DMS 273 (cell line): ENCODE measurements at regions not wholly inside any gene's neighbourhood (a gene's known extent, or its start where the extent isn't known, plus 50 kb on each side); places are given as distances from the start of the nearest gene placed in this dataset.

Source experiments
- DNase-seq: peaks from one replicate; lab custom pipeline; 2025; ENCODE audit not compliant: unreplicated experiment; lab: John Stamatoyannopoulos, UW

GRCh38 chr6:167573461-167574215, 248.8 kb downstream of the TTLL2 start:
- no peak for DNase-seq

DNA sequence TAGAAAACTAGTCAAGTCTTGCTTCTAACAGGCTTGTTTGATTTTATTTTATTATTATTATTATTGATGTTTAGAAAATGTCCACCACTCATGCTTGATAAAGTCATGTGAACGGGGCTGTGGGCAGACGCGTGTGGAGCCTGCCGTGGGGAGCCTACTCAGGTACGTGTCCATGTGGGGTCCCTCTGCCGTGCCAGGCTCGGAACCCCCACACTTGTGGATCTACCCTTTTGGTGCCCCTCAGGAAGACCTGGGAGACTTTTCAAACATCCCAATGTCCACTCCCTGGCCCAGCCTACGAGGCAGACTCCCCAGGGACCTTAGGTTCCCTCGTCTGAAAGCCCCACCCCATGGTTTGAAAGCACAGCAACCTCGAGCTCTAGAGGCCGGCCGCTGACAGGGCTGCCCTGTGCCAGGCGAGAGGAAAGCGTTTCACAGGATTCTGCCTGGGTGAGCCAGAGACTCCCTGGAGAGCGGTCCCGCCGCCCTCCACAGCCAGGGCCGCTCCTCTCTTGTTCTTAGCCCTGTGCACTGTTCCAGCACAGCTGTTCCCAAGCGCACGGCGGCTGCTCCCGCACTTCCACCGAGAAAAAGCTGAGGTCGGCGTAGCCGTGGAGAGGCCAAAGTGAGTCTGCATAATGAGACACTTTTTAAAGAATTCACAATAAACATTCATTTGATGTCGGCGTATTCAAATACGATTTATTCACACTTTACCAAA, 249.7 kb downstream of the TTLL2 start:
- DNase-seq, result peak; percentile 26

- no peak for DNase-seq
Observed at GRCh38 chr6:167575158-167575696, 250.3 kb downstream of the TTLL2 start.

DNA sequence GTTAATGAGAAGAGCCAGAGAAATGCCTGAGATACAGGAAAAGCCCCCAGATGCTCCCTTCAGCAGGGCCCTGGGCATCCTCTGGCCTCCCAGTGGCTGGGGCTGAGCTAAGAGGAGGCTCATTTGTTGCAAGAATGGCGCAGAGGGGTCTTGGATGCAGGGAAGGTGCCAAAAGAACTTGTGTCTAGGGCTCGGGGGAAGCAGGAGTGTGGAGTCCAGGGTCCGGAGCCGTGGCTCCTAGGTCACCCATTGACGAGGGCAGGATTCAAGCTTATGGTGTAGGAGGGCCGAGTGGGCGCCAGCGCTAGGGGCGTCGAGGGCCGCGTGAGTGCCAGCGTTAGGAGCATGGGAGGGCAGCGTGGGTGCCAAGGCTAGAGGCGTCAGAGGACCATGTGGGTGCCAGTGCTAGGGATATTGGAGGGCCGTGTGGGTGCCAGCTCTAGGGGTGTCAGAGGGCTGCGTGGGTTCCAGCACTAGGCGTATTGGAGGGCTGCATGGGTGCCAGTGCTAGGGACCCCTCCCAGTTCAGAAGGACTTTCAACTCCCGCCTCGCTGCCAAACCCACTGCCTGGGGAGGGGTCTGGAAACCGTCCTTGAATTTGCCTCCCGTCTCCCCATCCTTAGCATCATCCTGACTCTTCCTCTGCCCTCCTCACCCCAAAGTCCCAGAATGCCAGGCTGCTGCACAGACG, 250.5 kb upstream of the AFDN start:
- no peak for DNase-seq

GRCh38 chr6:167576828-167577503, 249.7 kb upstream of the AFDN start:
- peak; percentile 97 for DNase-seq

DNA sequence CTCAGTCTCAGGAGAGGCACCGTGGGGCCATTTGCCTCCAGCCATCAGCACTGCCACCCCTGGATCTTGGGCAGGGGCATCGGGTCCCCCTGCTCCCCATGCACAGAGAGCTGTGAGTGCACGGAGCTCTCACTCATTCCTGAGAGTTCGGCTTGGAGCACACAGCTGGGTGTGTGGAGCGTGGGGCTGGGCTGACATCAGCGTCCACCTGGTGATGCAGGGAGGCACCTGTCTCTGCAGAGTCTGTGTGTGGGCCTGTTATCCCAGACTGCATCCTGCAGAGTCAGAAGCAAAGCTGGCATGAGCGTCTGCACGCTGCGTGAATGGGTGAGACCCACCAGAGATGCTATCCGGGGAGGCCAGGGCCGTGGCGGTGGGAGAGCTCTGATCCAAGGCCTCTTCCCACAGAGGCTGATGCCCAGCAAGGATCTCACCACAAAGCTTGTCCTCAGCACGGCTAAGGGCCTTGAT, 248.8 kb upstream of the AFDN start:
- peak; percentile 40 for DNase-seq

DNA sequence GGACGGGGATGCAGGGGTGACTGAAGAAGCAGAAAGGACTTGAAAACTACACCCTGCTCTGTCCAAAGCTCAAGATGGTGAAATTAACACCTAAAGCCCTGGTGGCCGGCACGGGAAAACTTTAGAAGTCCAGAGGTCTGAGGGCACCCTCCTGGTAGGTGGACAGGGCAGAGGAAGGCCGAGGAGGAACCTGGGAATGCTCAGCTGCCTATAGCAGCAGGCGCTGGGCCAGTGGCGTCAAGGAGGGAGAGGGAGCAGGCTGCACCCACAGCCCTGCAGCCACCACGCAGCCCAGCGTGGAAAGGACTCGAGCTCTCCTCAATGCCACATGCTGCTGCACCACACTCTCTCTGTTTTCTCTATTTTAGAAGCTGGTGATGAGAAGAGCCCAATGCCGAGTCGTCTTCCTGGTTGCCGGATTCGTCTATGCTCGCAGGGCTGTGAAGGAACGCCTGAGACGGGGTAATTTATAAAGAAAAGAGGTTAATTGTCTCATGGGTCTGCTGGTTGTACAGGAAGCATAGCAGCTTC, 248.3 kb upstream of the AFDN start:
- no peak for DNase-seq

- no peak for DNase-seq
Observed at GRCh38 chr6:167579806-167580618, 246.7 kb upstream of the AFDN start.

- DNase-seq, result peak; percentile 17
Observed at GRCh38 chr6:167580619-167580911, 246.1 kb upstream of the AFDN start.

- DNase-seq, result no peak
Observed at GRCh38 chr6:167581637-167582036, 245.1 kb upstream of the AFDN start.

DNA sequence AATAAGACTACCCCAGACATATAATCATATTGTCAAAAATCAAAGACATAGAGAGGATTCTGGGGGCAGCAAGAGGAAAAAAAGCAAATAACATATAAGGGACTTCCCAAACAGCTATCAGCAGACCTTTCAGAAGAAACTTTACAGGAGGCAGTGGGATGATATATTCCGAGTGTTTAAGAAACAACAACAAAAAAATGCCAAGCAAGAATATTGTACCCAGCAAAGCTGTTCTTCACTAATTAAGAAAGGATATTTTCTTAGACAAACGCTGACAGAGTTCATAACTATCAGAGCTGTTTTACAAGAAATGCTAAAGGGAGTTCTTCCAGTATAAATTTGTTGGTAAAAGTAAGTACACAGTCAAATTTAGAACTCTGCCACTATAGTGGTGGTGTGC, 243.3 kb upstream of the AFDN start:
- DNase-seq, result no peak

DNA sequence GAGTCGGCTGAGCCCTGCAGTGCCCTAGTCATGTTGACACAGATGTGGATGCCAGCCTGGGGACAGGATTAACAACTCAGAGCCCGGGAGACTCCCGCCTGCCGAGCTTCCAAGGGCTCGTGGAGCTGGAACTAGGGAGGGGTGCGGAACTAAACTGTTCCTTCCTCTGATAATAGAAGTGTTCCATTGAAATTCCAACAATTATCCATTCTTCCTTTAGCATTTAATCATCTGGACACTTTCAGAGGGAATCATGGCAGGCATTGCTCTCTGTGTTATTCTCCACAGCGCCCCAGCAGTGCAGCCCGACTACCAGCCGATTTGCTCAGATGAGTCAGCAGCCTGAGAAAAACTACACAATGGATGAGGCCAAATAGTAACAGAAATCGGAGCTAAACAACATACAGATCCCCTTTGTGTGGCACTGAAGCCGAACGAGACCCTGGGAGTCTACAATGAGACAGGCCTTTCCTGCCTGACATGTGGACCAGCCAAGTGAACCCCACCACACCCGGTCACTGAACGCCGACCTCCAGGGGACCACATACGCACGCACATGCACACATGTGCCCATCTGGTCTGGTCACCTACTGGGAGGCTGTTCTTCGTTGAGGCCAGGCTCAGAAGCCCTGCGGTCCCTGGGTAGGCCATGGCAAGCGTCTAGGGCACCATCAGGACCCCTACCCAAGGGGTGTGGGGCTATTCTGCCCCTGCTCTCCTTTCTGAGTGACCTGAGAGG, 238.4 kb upstream of the AFDN start:
- no peak for DNase-seq

- no peak for DNase-seq
Observed at GRCh38 chr6:167588920-167589614, 237.6 kb upstream of the AFDN start.

DNA sequence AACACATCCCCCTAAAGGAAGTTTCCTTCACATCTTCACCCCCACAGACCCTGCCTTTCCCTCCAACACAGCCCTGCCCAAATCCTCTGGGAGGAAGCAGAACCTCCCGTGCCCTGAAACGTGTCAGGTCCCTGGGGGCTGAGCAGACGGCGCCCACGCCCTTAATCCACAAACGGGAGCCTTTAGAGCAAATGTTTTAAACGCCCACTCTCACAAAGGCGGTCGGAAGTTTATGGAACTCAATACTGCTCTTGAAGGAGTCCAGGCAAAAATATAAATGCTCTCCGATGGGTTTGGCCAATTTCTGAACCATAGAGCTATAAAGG, 237.1 kb upstream of the AFDN start:
- no peak for DNase-seq

GRCh38 chr6:167590193-167590592, 236.5 kb upstream of the AFDN start:
- DNase-seq, result no peak
